ENCODE measurements at regions not wholly inside any gene's neighbourhood (a gene's known extent, or its start where the extent isn't known, plus 50 kb on each side); places are given as distances from the start of the nearest gene placed in this dataset.

- no peak overlapping the region for H3K56ac ChIP-seq (ENCODE audit: low read length)
- H2BK5ac ChIP-seq (ENCODE audit: low read length) = no peak overlapping the region
- no peak overlapping the region for H3K4ac ChIP-seq (ENCODE audit: low read depth, low read length)
- H3K4me2 ChIP-seq (ENCODE audit: low read length) = no peak overlapping the region
- H3K23ac ChIP-seq (ENCODE audit: low read length) = no peak overlapping the region
- WGBS (ENCODE audit: extremely low coverage, insufficient coverage, low lambda C conversion rate) = no CpG with 5 or more reads among the region's 3 CpGs
- H2BK15ac ChIP-seq (replicated peaks; ENCODE audit: low read depth) = no peak overlapping the region
- no peak overlapping the region for H2AK5ac ChIP-seq (ENCODE audit: low read length)
- H3K79me2 ChIP-seq (ENCODE audit: control insufficient read depth, insufficient read depth, low read length) = no peaks in the 10 kb centered on the region
- H2BK120ac ChIP-seq (ENCODE audit: low read depth, low read length) = no peak overlapping the region
- H3K4me1 ChIP-seq (ENCODE audit: control insufficient read depth, low read depth, low read length) = no peaks in the 10 kb centered on the region
- H3K27ac ChIP-seq (ENCODE audit: low read depth, low read length) = no peak overlapping the region
- no peak for DNase-seq
- H4K5ac ChIP-seq (ENCODE audit: low read length) = no peak overlapping the region
- no peak overlapping the region for H3K9ac ChIP-seq (ENCODE audit: low read length)
- no peaks in the 10 kb centered on the region for H3K79me1 ChIP-seq (ENCODE audit: low read length)
- no peak overlapping the region for H4K8ac ChIP-seq (ENCODE audit: low read depth, low read length)
- no peak overlapping the region for H3K4me3 ChIP-seq (ENCODE audit: low read length)
- H3K27me3 ChIP-seq (ENCODE audit: insufficient read depth, low read length, poor library complexity) = no peaks in the 10 kb centered on the region
- H3K18ac ChIP-seq (ENCODE audit: low read length) = no peak overlapping the region
- H3K36me3 ChIP-seq (ENCODE audit: control insufficient read depth, insufficient read depth, low read length) = no peaks in the 10 kb centered on the region
Observed at GRCh38 chr2:22912398-22912797, 472.6 kb upstream of the KLHL29 start.

GRCh38 chr2:22929998-22930397, 455.0 kb upstream of the KLHL29 start:
- H3K4me3 ChIP-seq (ENCODE audit: low read length) = no peak overlapping the region
- no peak overlapping the region for H4K8ac ChIP-seq (ENCODE audit: low read depth, low read length)
- no CpG with 5 or more reads among the region's 1 CpG for WGBS (ENCODE audit: extremely low coverage, insufficient coverage, low lambda C conversion rate)
- H2BK15ac ChIP-seq (replicated peaks; ENCODE audit: low read depth) = no peak overlapping the region
- no peak overlapping the region for H2BK120ac ChIP-seq (ENCODE audit: low read depth, low read length)
- H3K23ac ChIP-seq (ENCODE audit: low read length) = no peak overlapping the region
- H3K79me2 ChIP-seq (ENCODE audit: control insufficient read depth, insufficient read depth, low read length) = no peaks in the 10 kb centered on the region
- H3K56ac ChIP-seq (ENCODE audit: low read length) = no peak overlapping the region
- no peaks in the 10 kb centered on the region for H3K36me3 ChIP-seq (ENCODE audit: control insufficient read depth, insufficient read depth, low read length)
- DNase-seq = no peak
- no peaks in the 10 kb centered on the region for H3K27me3 ChIP-seq (ENCODE audit: insufficient read depth, low read length, poor library complexity)
- no peak overlapping the region for H3K9ac ChIP-seq (ENCODE audit: low read length)
- H3K4me2 ChIP-seq (ENCODE audit: low read length) = no peak overlapping the region
- no peak overlapping the region for H3K18ac ChIP-seq (ENCODE audit: low read length)
- no peaks in the 10 kb centered on the region for H3K79me1 ChIP-seq (ENCODE audit: low read length)
- no peak overlapping the region for H2AK5ac ChIP-seq (ENCODE audit: low read length)
- no peak overlapping the region for H3K27ac ChIP-seq (ENCODE audit: low read depth, low read length)
- H3K4me1 ChIP-seq (ENCODE audit: control insufficient read depth, low read depth, low read length) = no peaks in the 10 kb centered on the region
- H4K5ac ChIP-seq (ENCODE audit: low read length) = no peak overlapping the region
- no peak overlapping the region for H2BK5ac ChIP-seq (ENCODE audit: low read length)
- H3K4ac ChIP-seq (ENCODE audit: low read depth, low read length) = no peak overlapping the region

- H3K4me1 ChIP-seq (ENCODE audit: control insufficient read depth, low read depth, low read length) = no peaks in the 10 kb centered on the region
- H3K27ac ChIP-seq (ENCODE audit: low read depth, low read length) = no peak overlapping the region
- H3K4ac ChIP-seq (ENCODE audit: low read depth, low read length) = no peak overlapping the region
- H3K36me3 ChIP-seq (ENCODE audit: control insufficient read depth, insufficient read depth, low read length) = no peaks in the 10 kb centered on the region
- H3K56ac ChIP-seq (ENCODE audit: low read length) = no peak overlapping the region
- H3K79me1 ChIP-seq (ENCODE audit: low read length) = no peaks in the 10 kb centered on the region
- H2BK5ac ChIP-seq (ENCODE audit: low read length) = no peak overlapping the region
- no peak overlapping the region for H3K4me2 ChIP-seq (ENCODE audit: low read length)
- H2BK15ac ChIP-seq (replicated peaks; ENCODE audit: low read depth) = no peak overlapping the region
- H3K23ac ChIP-seq (ENCODE audit: low read length) = no peak overlapping the region
- no peaks in the 10 kb centered on the region for H3K79me2 ChIP-seq (ENCODE audit: control insufficient read depth, insufficient read depth, low read length)
- no peak overlapping the region for H4K5ac ChIP-seq (ENCODE audit: low read length)
- H3K4me3 ChIP-seq (ENCODE audit: low read length) = no peak overlapping the region
- H3K27me3 ChIP-seq (ENCODE audit: insufficient read depth, low read length, poor library complexity) = no peaks in the 10 kb centered on the region
- no peak overlapping the region for H4K8ac ChIP-seq (ENCODE audit: low read depth, low read length)
- WGBS (ENCODE audit: extremely low coverage, insufficient coverage, low lambda C conversion rate) = no CpG with 5 or more reads among the region's 6 CpGs
- no peak for DNase-seq
- no peak overlapping the region for H3K9ac ChIP-seq (ENCODE audit: low read length)
- H2BK120ac ChIP-seq (ENCODE audit: low read depth, low read length) = no peak overlapping the region
- no peak overlapping the region for H3K18ac ChIP-seq (ENCODE audit: low read length)
- H2AK5ac ChIP-seq (ENCODE audit: low read length) = no peak overlapping the region
Observed at GRCh38 chr2:22930781-22931180, 454.2 kb upstream of the KLHL29 start.

DNA sequence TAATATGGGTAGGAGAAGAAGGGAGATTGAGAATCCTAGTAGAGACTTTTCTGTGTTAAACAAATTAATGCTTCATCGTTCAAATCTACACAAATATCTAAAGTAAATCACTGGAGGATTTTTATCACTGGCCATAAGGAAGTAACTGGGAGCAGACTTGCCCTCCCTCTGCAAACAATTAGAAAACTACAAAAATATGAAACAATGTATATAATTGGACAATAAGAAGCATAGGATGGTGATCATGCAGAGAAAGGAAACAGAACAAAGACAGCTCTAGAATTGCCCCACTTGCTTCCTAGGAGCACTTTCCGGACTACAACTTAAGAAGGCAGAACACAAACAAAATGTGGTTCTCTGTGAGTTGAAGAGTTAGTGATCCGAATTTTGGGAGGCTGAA, 452.7 kb upstream of the KLHL29 start:
- H3K4me2 ChIP-seq (ENCODE audit: low read length) = no peak overlapping the region
- no peaks in the 10 kb centered on the region for H3K36me3 ChIP-seq (ENCODE audit: control insufficient read depth, insufficient read depth, low read length)
- H2AK5ac ChIP-seq (ENCODE audit: low read length) = no peak overlapping the region
- no CpG with 5 or more reads among the region's 3 CpGs for WGBS (ENCODE audit: extremely low coverage, insufficient coverage, low lambda C conversion rate)
- no peak overlapping the region for H2BK5ac ChIP-seq (ENCODE audit: low read length)
- no peak overlapping the region for H3K23ac ChIP-seq (ENCODE audit: low read length)
- no peak overlapping the region for H2BK15ac ChIP-seq (replicated peaks; ENCODE audit: low read depth)
- H4K5ac ChIP-seq (ENCODE audit: low read length) = no peak overlapping the region
- no peaks in the 10 kb centered on the region for H3K4me1 ChIP-seq (ENCODE audit: control insufficient read depth, low read depth, low read length)
- no peaks in the 10 kb centered on the region for H3K79me2 ChIP-seq (ENCODE audit: control insufficient read depth, insufficient read depth, low read length)
- H4K8ac ChIP-seq (ENCODE audit: low read depth, low read length) = no peak overlapping the region
- no peak overlapping the region for H2BK120ac ChIP-seq (ENCODE audit: low read depth, low read length)
- no peaks in the 10 kb centered on the region for H3K27me3 ChIP-seq (ENCODE audit: insufficient read depth, low read length, poor library complexity)
- H3K27ac ChIP-seq (ENCODE audit: low read depth, low read length) = no peak overlapping the region
- H3K9ac ChIP-seq (ENCODE audit: low read length) = no peak overlapping the region
- no peak overlapping the region for H3K4ac ChIP-seq (ENCODE audit: low read depth, low read length)
- H3K4me3 ChIP-seq (ENCODE audit: low read length) = no peak overlapping the region
- no peak overlapping the region for H3K56ac ChIP-seq (ENCODE audit: low read length)
- no peaks in the 10 kb centered on the region for H3K79me1 ChIP-seq (ENCODE audit: low read length)
- no peak for DNase-seq
- H3K18ac ChIP-seq (ENCODE audit: low read length) = no peak overlapping the region

DNA sequence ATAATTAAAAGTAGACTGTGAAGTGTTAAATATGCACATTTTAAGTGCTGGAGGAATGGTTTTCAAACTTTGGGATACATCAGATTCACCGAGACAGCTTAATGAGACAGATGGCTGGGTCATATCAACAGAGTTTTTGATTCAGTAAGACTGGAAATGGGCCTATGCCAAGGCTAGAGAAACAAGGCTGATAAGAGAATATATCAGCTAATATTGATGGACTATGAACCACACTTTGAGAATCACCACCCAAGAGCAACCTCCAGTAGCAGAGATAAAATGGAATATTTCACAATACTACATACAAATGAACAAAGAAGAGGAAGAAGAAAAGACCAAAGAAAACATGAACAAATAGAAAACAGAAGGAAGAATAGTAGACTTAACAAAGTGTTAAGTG, 450.2 kb upstream of the KLHL29 start:
- no peak overlapping the region for H3K56ac ChIP-seq (ENCODE audit: low read length)
- H3K23ac ChIP-seq (ENCODE audit: low read length) = no peak overlapping the region
- H3K27ac ChIP-seq (ENCODE audit: low read depth, low read length) = no peak overlapping the region
- WGBS (ENCODE audit: extremely low coverage, insufficient coverage, low lambda C conversion rate) = no CpG with 5 or more reads among the region's 1 CpG
- no peak overlapping the region for H2AK5ac ChIP-seq (ENCODE audit: low read length)
- H3K4ac ChIP-seq (ENCODE audit: low read depth, low read length) = no peak overlapping the region
- H3K18ac ChIP-seq (ENCODE audit: low read length) = no peak overlapping the region
- no peaks in the 10 kb centered on the region for H3K36me3 ChIP-seq (ENCODE audit: control insufficient read depth, insufficient read depth, low read length)
- H3K4me3 ChIP-seq (ENCODE audit: low read length) = no peak overlapping the region
- H3K4me2 ChIP-seq (ENCODE audit: low read length) = no peak overlapping the region
- no peak overlapping the region for H3K9ac ChIP-seq (ENCODE audit: low read length)
- H2BK15ac ChIP-seq (replicated peaks; ENCODE audit: low read depth) = no peak overlapping the region
- no peaks in the 10 kb centered on the region for H3K4me1 ChIP-seq (ENCODE audit: control insufficient read depth, low read depth, low read length)
- no peak overlapping the region for H2BK5ac ChIP-seq (ENCODE audit: low read length)
- no peaks in the 10 kb centered on the region for H3K27me3 ChIP-seq (ENCODE audit: insufficient read depth, low read length, poor library complexity)
- H4K5ac ChIP-seq (ENCODE audit: low read length) = no peak overlapping the region
- no peaks in the 10 kb centered on the region for H3K79me2 ChIP-seq (ENCODE audit: control insufficient read depth, insufficient read depth, low read length)
- no peak overlapping the region for H4K8ac ChIP-seq (ENCODE audit: low read depth, low read length)
- no peak overlapping the region for H2BK120ac ChIP-seq (ENCODE audit: low read depth, low read length)
- DNase-seq = no peak
- no peaks in the 10 kb centered on the region for H3K79me1 ChIP-seq (ENCODE audit: low read length)

DNA sequence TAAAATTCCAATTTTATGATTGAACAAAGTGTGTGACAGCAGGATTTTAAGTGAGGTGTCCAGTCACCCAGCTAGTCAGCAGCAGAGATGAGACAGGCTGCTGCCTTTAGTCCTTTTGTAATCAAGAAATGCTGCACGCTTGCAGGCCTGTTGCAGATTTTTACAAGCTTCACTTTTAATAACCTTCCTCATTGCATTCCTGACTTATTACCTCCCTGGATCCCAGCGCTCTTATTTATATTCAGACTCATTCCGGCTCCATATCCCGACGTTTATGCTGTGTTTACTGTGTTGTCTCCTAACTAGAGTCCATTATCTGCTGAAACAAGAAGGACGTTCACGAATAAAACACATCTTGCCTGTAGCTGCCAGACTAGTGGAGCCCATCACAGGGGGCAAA, 442.5 kb upstream of the KLHL29 start:
- Histone ChIP-seq H3K79me2 (ENCODE audit: control insufficient read depth, insufficient read depth, low read length) (no peaks in the 10 kb centered on the region), H3K4me3 (ENCODE audit: low read length) (no peak overlapping the region), H2AK5ac (ENCODE audit: low read length) (no peak overlapping the region), H4K8ac (ENCODE audit: low read depth, low read length) (no peak overlapping the region), H4K5ac (ENCODE audit: low read length) (no peak overlapping the region), H3K79me1 (ENCODE audit: low read length) (no peaks in the 10 kb centered on the region), H3K9ac (ENCODE audit: low read length) (no peak overlapping the region), H3K27me3 (ENCODE audit: insufficient read depth, low read length, poor library complexity) (no peaks in the 10 kb centered on the region), H2BK120ac (ENCODE audit: low read depth, low read length) (no peak overlapping the region), H3K56ac (ENCODE audit: low read length) (no peak overlapping the region), H3K27ac (ENCODE audit: low read depth, low read length) (no peak overlapping the region), H3K18ac (ENCODE audit: low read length) (no peak overlapping the region), H3K23ac (ENCODE audit: low read length) (no peak overlapping the region), H3K4ac (ENCODE audit: low read depth, low read length) (no peak overlapping the region), H2BK15ac (replicated peaks; ENCODE audit: low read depth) (no peak overlapping the region), H3K4me2 (ENCODE audit: low read length) (no peak overlapping the region), H2BK5ac (ENCODE audit: low read length) (no peak overlapping the region), H3K36me3 (ENCODE audit: control insufficient read depth, insufficient read depth, low read length) (no peaks in the 10 kb centered on the region), H3K4me1 (ENCODE audit: control insufficient read depth, low read depth, low read length) (no peaks in the 10 kb centered on the region)
- no peak for DNase-seq
- no CpG with 5 or more reads among the region's 7 CpGs for WGBS (ENCODE audit: extremely low coverage, insufficient coverage, low lambda C conversion rate)
